GM12878 (cell line): ENCODE measurements at regions not wholly inside any gene's neighbourhood (a gene's known extent, or its start where the extent isn't known, plus 50 kb on each side); places are given as distances from the start of the nearest gene placed in this dataset.

ENCODE experiments used
- ATAC-seq: fragments of 200-7000 bp; cut with Tn5 transposase; 3 replicates; pipeline ENCODE4 v1.9.1; 2020; ENCODE audit warnings: mild to moderate bottlenecking, moderate library complexity
- BruUV-seq: library from RNA; stranded (reverse); fragments of 400-500 nt; replicated peaks from 2 replicates; lab custom pipeline; 2021; lab: Mats Ljungman, UMichigan
- CTCF ChIA-PET: fragments of 300-600 bp; sonication (Branson Sonifier 250); formaldehyde crosslinking; extraction: SDS; loops from one replicate; lab custom pipeline; 2021; ENCODE audit warnings: inconsistent platforms; lab: Yijun Ruan, JAX
- POLR2A ChIA-PET: fragments of 350-600 bp; formaldehyde crosslinking; extraction: SDS; loops from one replicate; lab custom pipeline; 2021; ENCODE audit warnings: inconsistent platforms; lab: Charles Lee
- RAD21 ChIA-PET: fragments of 300-600 bp; sonication (Branson Sonifier 250); formaldehyde crosslinking; loops from one replicate; lab custom pipeline; 2023; ENCODE audit warnings: antibody characterized with exemption; ENCODE audit not compliant: unreplicated experiment; lab: Charles Lee
- SMC1A ChIA-PET: fragments of 300-600 bp; sonication (Branson Sonifier 250); formaldehyde crosslinking; loops from one replicate; lab custom pipeline; 2023; ENCODE audit not compliant: unreplicated experiment, uncharacterized antibody; lab: Charles Lee
- DNase-seq: peaks from one replicate; pipeline ENCODE4 v3.0.0-alpha.2; 2011; ENCODE audit warnings: low read depth, low spot score
- FAIRE-seq: peaks from 3 replicates; lab custom pipeline; 2011; peaks lifted over from hg19 to GRCh38; lab: Jason Lieb, UNC
- H2AFZ ChIP-seq: 2 replicates; pipeline ENCODE4 v1.6.0; 2011; ENCODE audit warnings: low read depth, low read length, control low read depth; ENCODE audit not compliant: control insufficient read depth
- H3K27ac ChIP-seq: 2 replicates; pipeline ENCODE4 v1.5.1; 2011; ENCODE audit warnings: control low read depth; ENCODE audit not compliant: control insufficient read depth, insufficient read depth
- H3K27me3 ChIP-seq, 2 experiments: replicated peaks in 1 of 2; 2 replicates each; pipeline versions ENCODE4 v1.6.0 to v1.6.1; 2011; ENCODE audit warnings: low read length in 1 of 2; ENCODE audit not compliant: control insufficient read depth in 2 of 2, insufficient read depth in 2 of 2
- H3K36me3 ChIP-seq, 2 experiments: 2 replicates each; pipeline ENCODE4 v1.5.1; 2011; ENCODE audit warnings: low read length in 1 of 2; ENCODE audit not compliant: control insufficient read depth in 2 of 2, insufficient read depth in 2 of 2
- H3K4me1 ChIP-seq: 2 replicates; pipeline ENCODE4 v1.6.1; 2011; ENCODE audit warnings: mild to moderate bottlenecking, low read length, moderate library complexity, mixed read lengths; ENCODE audit not compliant: control insufficient read depth, insufficient read depth
- H3K4me2 ChIP-seq: 2 replicates; pipeline ENCODE4 v1.6.0; 2011; ENCODE audit warnings: control low read depth; ENCODE audit not compliant: control insufficient read depth, insufficient read depth
- H3K4me3 ChIP-seq: fragments of 200-600 bp; sonication (generic); 2 replicates; pipeline ENCODE4 v1.5.1; 2016
- H3K79me2 ChIP-seq: 2 replicates; pipeline ENCODE4 v1.6.0; 2011; ENCODE audit warnings: low read length; ENCODE audit not compliant: control insufficient read depth, insufficient read depth
- H3K9ac ChIP-seq: 2 replicates; pipeline ENCODE4 v1.8.0; 2011; ENCODE audit warnings: low read length, control low read depth, mixed read lengths; ENCODE audit not compliant: control insufficient read depth, insufficient read depth
- H3K9me3 ChIP-seq: replicated peaks from 3 replicates; pipeline ENCODE4 v1.5.1; 2011; ENCODE audit warnings: mild to moderate bottlenecking, low read length; ENCODE audit not compliant: control insufficient read depth, insufficient read depth
- H4K20me1 ChIP-seq: 2 replicates; pipeline ENCODE4 v1.6.0; 2011; ENCODE audit not compliant: control insufficient read depth, insufficient read depth
- BRCA1 ChIP-seq: IDR thresholded peaks from 2 replicates; pipeline ENCODE4 v1.6.1; 2011; ENCODE audit warnings: low read depth, low read length, improper control_type of control experiment
- CBFB ChIP-seq: IDR thresholded peaks from 2 replicates; pipeline ENCODE4 v1.6.1; 2016; ENCODE audit warnings: antibody characterized with exemption, low read depth
- ELK1 ChIP-seq: IDR thresholded peaks from 2 replicates; pipeline ENCODE4 v1.6.1; 2012; ENCODE audit warnings: low read depth, low read length, improper control_type of control experiment
- FOS ChIP-seq: IDR thresholded peaks from 3 replicates; pipeline ENCODE4 v1.6.1; 2011; ENCODE audit warnings: borderline replicate concordance; ENCODE audit not compliant: insufficient read length; ENCODE audit errors: extremely low read depth
- HDGF ChIP-seq: fragments of 450-650 bp; IDR thresholded peaks from 2 replicates; pipeline ENCODE4 v1.6.1; 2016; ENCODE audit warnings: antibody characterized with exemption
- MEF2B ChIP-seq: fragments of 450-650 bp; IDR thresholded peaks from 2 replicates; pipeline ENCODE4 v1.6.1; 2018; ENCODE audit warnings: mild to moderate bottlenecking, moderate library complexity; ENCODE audit not compliant: partially characterized antibody, poor library complexity, severe bottlenecking
- NR2C1 ChIP-seq: fragments of 450-650 bp; IDR thresholded peaks from 2 replicates; pipeline ENCODE4 v1.6.1; 2017; ENCODE audit warnings: antibody characterized with exemption, mild to moderate bottlenecking, moderate library complexity
- POLR2AphosphoS2 ChIP-seq: IDR thresholded peaks from 2 replicates; pipeline ENCODE4 v1.6.1; 2011; ENCODE audit warnings: low read depth, mild to moderate bottlenecking, low read length, improper control_type of control experiment, moderate library complexity
- RFX5 ChIP-seq: IDR thresholded peaks from 2 replicates; pipeline ENCODE4 v1.6.1; 2011; ENCODE audit warnings: low read depth, low read length, improper control_type of control experiment
- RUNX3 ChIP-seq: IDR thresholded peaks from 2 replicates; pipeline ENCODE4 v1.6.1; 2012; ENCODE audit warnings: low read length, inconsistent platforms
- SIN3A ChIP-seq: IDR thresholded peaks from 2 replicates; pipeline ENCODE4 v1.6.1; 2012; ENCODE audit warnings: low read depth, low read length, improper control_type of control experiment
- SPI1 ChIP-seq: IDR thresholded peaks from 2 replicates; pipeline ENCODE4 v1.6.1; 2011; ENCODE audit warnings: low read depth, mild to moderate bottlenecking, low read length, moderate library complexity, borderline replicate concordance; ENCODE audit not compliant: insufficient read depth
- TARDBP ChIP-seq: IDR thresholded peaks from 2 replicates; pipeline ENCODE4 v1.6.1; 2016; ENCODE audit warnings: borderline replicate concordance
- ZBTB33 ChIP-seq: fragments of 450-650 bp; IDR thresholded peaks from 2 replicates; pipeline ENCODE4 v1.6.1; 2017; ENCODE audit warnings: mild to moderate bottlenecking
- ZNF217 ChIP-seq: fragments of 450-650 bp; IDR thresholded peaks from 2 replicates; pipeline ENCODE4 v1.6.1; 2017; ENCODE audit warnings: antibody characterized with exemption, mild to moderate bottlenecking
- WGBS: methylation state at CpG from one replicate; pipeline ENCODE4 v1.1.6; 2016; ENCODE audit warnings: low lambda C conversion rate; ENCODE audit not compliant: insufficient replicate concordance, insufficient coverage; ENCODE audit errors: missing lambda C conversion rate; 5-methylcytosine and 5-hydroxymethylcytosine counted together
- in situ Hi-C: fragments of 300-500 bp; cut with MboI; formaldehyde crosslinking; loops from 9 replicates; pipeline ENCODE4 v1.14.3; 2018; ENCODE audit warnings: mixed read lengths
- intact Hi-C: fragments of 100-400 bp; cut with micrococcal nuclease; formaldehyde crosslinking; loops from one replicate; pipeline ENCODE4 v1.14.2; 2022; ENCODE audit not compliant: unreplicated experiment

GRCh38 chr4:104044369-104044768, 324.6 kb upstream of the TACR3 start:
- no TSS peak for BruUV-seq
- Histone ChIP-seq H3K27me3 (no peaks in the 10 kb centered on the region), H2AFZ (no peak overlapping the region), H4K20me1 (no peaks in the 10 kb centered on the region), H3K9ac (no peak overlapping the region), H3K4me1 (no peaks in the 10 kb centered on the region)
- RAD21 ChIA-PET = no interaction called here
- TF ChIP-seq BRCA1 = no peak
- no peak for TF ChIP-seq SIN3A
- TF ChIP-seq ZBTB33 = no peak
- TF ChIP-seq MEF2B = no peak
- TF ChIP-seq ELK1 = no peak
- TF ChIP-seq ZNF217 = no peak
- TF ChIP-seq HDGF = no peak
- no peak for TF ChIP-seq FOS
- TF ChIP-seq TARDBP = no peak
- TF ChIP-seq RFX5 = no peak
- TF ChIP-seq RUNX3 = no peak
- no peak for TF ChIP-seq NR2C1
- no peak for TF ChIP-seq CBFB
- no peak for TF ChIP-seq SPI1
- no peak for TF ChIP-seq POLR2AphosphoS2
- TF ChIP-seq, all 136 proteins: peak for 0
- CTCF ChIA-PET = no interaction called here
- no peak overlapping the region for H3K4me3 ChIP-seq
- ATAC-seq (no peak), DNase-seq (no peak), FAIRE-seq (no peak)
- 17% methylated on average over 3 of the region's 3 CpGs for WGBS
- H3K4me2 ChIP-seq = no peak overlapping the region
- no peaks in the 10 kb centered on the region for H3K36me3 ChIP-seq
- SMC1A ChIA-PET = no interaction called here
- intact Hi-C loops (no loop called here), in situ Hi-C loops (no loop called here)
- H3K27ac ChIP-seq = no peak overlapping the region
- POLR2A ChIA-PET = no interaction called here
- no peaks in the 10 kb centered on the region for H3K9me3 ChIP-seq
- H3K79me2 ChIP-seq = no peaks in the 10 kb centered on the region
